ENCODE measurements at regions not wholly inside any gene's neighbourhood (a gene's known extent, or its start where the extent isn't known, plus 50 kb on each side); places are given as distances from the start of the nearest gene placed in this dataset.

GRCh38 chr4:179976777-179977176 is 2266.4 kb upstream of the TENM3 start:
- no peak for DNase-seq

GRCh38 chr4:179977378-179977777 is 2265.8 kb upstream of the TENM3 start:
- no peak for DNase-seq

GRCh38 chr4:179981161-179981560 is 2262.0 kb upstream of the TENM3 start:
- no peak for DNase-seq

- no peak for DNase-seq
These were observed 2253.2 kb upstream of the TENM3 start for GRCh38 chr4:179989975-179990374.

- no peak for DNase-seq
These were observed 2233.9 kb upstream of the TENM3 start for GRCh38 chr4:180009316-180009715.

- no peak for DNase-seq
These were observed 2214.5 kb upstream of the TENM3 start for GRCh38 chr4:180028682-180029081.

- no peak for DNase-seq
These were observed 2211.9 kb upstream of the TENM3 start for GRCh38 chr4:180031330-180031729.

GRCh38 chr4:180041576-180041975 is 2201.6 kb upstream of the TENM3 start:
- DNase-seq, result no peak

- DNase-seq, result no peak
These were observed 2190.6 kb upstream of the TENM3 start for GRCh38 chr4:180052629-180053028.

- no peak for DNase-seq
These were observed 2188.9 kb upstream of the TENM3 start for GRCh38 chr4:180054291-180054690.

- no peak for DNase-seq
These were observed 2185.9 kb upstream of the TENM3 start for GRCh38 chr4:180057299-180057721.

- DNase-seq, result no peak
These were observed 2185.1 kb upstream of the TENM3 start for GRCh38 chr4:180057891-180058671.

GRCh38 chr4:180058691-180059215 is 2184.4 kb upstream of the TENM3 start:
- no peak for DNase-seq

GRCh38 chr4:180059216-180059881 is 2183.9 kb upstream of the TENM3 start:
- DNase-seq, result no peak

GRCh38 chr4:180060159-180060889 is 2182.9 kb upstream of the TENM3 start:
- no peak for DNase-seq

- no peak for DNase-seq
These were observed 2162.1 kb upstream of the TENM3 start for GRCh38 chr4:180081072-180081471.

- no peak for DNase-seq
These were observed 2158.6 kb upstream of the TENM3 start for GRCh38 chr4:180084561-180084960.

- DNase-seq, result no peak
These were observed 2156.6 kb upstream of the TENM3 start for GRCh38 chr4:180086480-180087190.

GRCh38 chr4:180098586-180098985 is 2144.6 kb upstream of the TENM3 start:
- no peak for DNase-seq

GRCh38 chr4:180099957-180100356 is 2143.2 kb upstream of the TENM3 start:
- no peak for DNase-seq

GRCh38 chr4:180100433-180101344 is 2142.5 kb upstream of the TENM3 start:
- no peak for DNase-seq
